ENCODE measurements at regions not wholly inside any gene's neighbourhood (a gene's known extent, or its start where the extent isn't known, plus 50 kb on each side); places are given as distances from the start of the nearest gene placed in this dataset.

- no peak for DNase-seq (ENCODE audit: low read depth in 3 of 3, low spot score in 2 of 3)
Observed at GRCh38 chr11:109735128-109735527, 313.1 kb downstream of the C11orf87 start.

GRCh38 chr11:109739379-109739778 is 317.4 kb downstream of the C11orf87 start:
- no peak for DNase-seq (ENCODE audit: low read depth in 3 of 3, low spot score in 2 of 3)

GRCh38 chr11:109745996-109746625 is 324.1 kb downstream of the C11orf87 start:
- no peak for DNase-seq (ENCODE audit: low read depth in 3 of 3, low spot score in 2 of 3)

GRCh38 chr11:109747839-109748238 is 325.8 kb downstream of the C11orf87 start:
- DNase-seq (ENCODE audit: low read depth in 3 of 3, low spot score in 2 of 3) = no peak

- DNase-seq (ENCODE audit: low read depth in 3 of 3, low spot score in 2 of 3) = no peak
Observed at GRCh38 chr11:109749476-109749875, 327.5 kb downstream of the C11orf87 start.

GRCh38 chr11:109750964-109751363 is 329.0 kb downstream of the C11orf87 start:
- DNase-seq (ENCODE audit: low read depth in 3 of 3, low spot score in 2 of 3) = no peak

- no peak for DNase-seq (ENCODE audit: low read depth in 3 of 3, low spot score in 2 of 3)
Observed at GRCh38 chr11:109752212-109752825, 330.3 kb downstream of the C11orf87 start.

- DNase-seq (ENCODE audit: low read depth in 3 of 3, low spot score in 2 of 3) = no peak
Observed at GRCh38 chr11:109756521-109756920, 334.5 kb downstream of the C11orf87 start.

GRCh38 chr11:109756951-109757350 is 335.0 kb downstream of the C11orf87 start:
- no peak for DNase-seq (ENCODE audit: low read depth in 3 of 3, low spot score in 2 of 3)

- DNase-seq (ENCODE audit: low read depth in 3 of 3, low spot score in 2 of 3) = no peak
Observed at GRCh38 chr11:109762546-109762945, 330.6 kb upstream of the ZC3H12C start.

- DNase-seq (ENCODE audit: low read depth in 3 of 3, low spot score in 2 of 3) = no peak
Observed at GRCh38 chr11:109765709-109766311, 327.4 kb upstream of the ZC3H12C start.

GRCh38 chr11:109769858-109770257 is 323.3 kb upstream of the ZC3H12C start:
- DNase-seq (ENCODE audit: low read depth in 3 of 3, low spot score in 2 of 3) = peak in 1 of 3 donors; percentile 7

GRCh38 chr11:109770323-109770722 is 322.9 kb upstream of the ZC3H12C start:
- no peak for DNase-seq (ENCODE audit: low read depth in 3 of 3, low spot score in 2 of 3)

- DNase-seq (ENCODE audit: low read depth in 3 of 3, low spot score in 2 of 3) = no peak
Observed at GRCh38 chr11:109772892-109773291, 320.3 kb upstream of the ZC3H12C start.

- DNase-seq (ENCODE audit: low read depth in 3 of 3, low spot score in 2 of 3) = no peak
Observed at GRCh38 chr11:109775686-109776085, 317.5 kb upstream of the ZC3H12C start.

- DNase-seq (ENCODE audit: low read depth in 3 of 3, low spot score in 2 of 3) = no peak
Observed at GRCh38 chr11:109783014-109783413, 310.2 kb upstream of the ZC3H12C start.

- no peak for DNase-seq (ENCODE audit: low read depth in 3 of 3, low spot score in 2 of 3)
Observed at GRCh38 chr11:109783840-109784239, 309.4 kb upstream of the ZC3H12C start.

- DNase-seq (ENCODE audit: low read depth in 3 of 3, low spot score in 2 of 3) = no peak
Observed at GRCh38 chr11:109784536-109784935, 308.7 kb upstream of the ZC3H12C start.

- no peak for DNase-seq (ENCODE audit: low read depth in 3 of 3, low spot score in 2 of 3)
Observed at GRCh38 chr11:109785198-109785597, 308.0 kb upstream of the ZC3H12C start.

- DNase-seq (ENCODE audit: low read depth in 3 of 3, low spot score in 2 of 3) = no peak
Observed at GRCh38 chr11:109785714-109786113, 307.5 kb upstream of the ZC3H12C start.

- DNase-seq (ENCODE audit: low read depth in 3 of 3, low spot score in 2 of 3) = no peak
Observed at GRCh38 chr11:109788948-109789490, 304.2 kb upstream of the ZC3H12C start.

- no peak for DNase-seq (ENCODE audit: low read depth in 3 of 3, low spot score in 2 of 3)
Observed at GRCh38 chr11:109789901-109790300, 303.3 kb upstream of the ZC3H12C start.
